ENCODE measurements at regions not wholly inside any gene's neighbourhood (a gene's known extent, or its start where the extent isn't known, plus 50 kb on each side); places are given as distances from the start of the nearest gene placed in this dataset.
"Not testable (repeated sequence)": the region's sequence is repeated elsewhere in the genome, so short reads cannot be mapped to it uniquely, and the experiment has no call there.

DNA sequence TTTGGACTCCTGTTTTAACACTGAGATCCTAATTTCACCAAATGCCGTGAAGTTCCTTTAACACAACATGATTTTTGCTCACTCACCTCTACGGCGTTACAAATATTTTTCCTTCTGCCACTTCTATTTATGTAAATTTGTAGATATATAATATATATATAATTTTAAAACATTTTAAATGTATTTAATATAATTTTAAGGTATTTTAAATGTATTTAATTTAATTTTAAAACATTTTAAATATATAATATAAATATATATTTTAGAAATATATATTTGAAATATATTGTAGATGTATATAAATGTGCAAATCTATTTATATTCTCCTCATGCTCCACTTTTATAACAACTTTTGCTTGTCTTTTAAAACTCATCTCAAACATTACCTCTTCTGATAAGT, 1883.5 kb downstream of the KHDRBS2 start:
- H3K9me3 ChIP-seq (ENCODE audit: insufficient read depth in 2 of 2, low read depth in 1 of 2, low read length in 1 of 2); H3K4me1 ChIP-seq (replicated peaks in 1 of 4; ENCODE audit: control insufficient read depth in 3 of 4, insufficient read depth in 4 of 4, low read length in 3 of 4); H4K8ac ChIP-seq (ENCODE audit: extremely low read depth, insufficient read depth, low read length); CTCF ChIA-PET (ENCODE audit: partially characterized antibody); H2BK12ac ChIP-seq (ENCODE audit: low read depth, low read length); H2BK5ac ChIP-seq (ENCODE audit: low read depth, low read length); H2BK15ac ChIP-seq (ENCODE audit: low read length); FAIRE-seq; H3K23ac ChIP-seq (ENCODE audit: insufficient read length); H3K18ac ChIP-seq (ENCODE audit: extremely low read depth, low read length); H3K4ac ChIP-seq (replicated peaks; ENCODE audit: insufficient read length, low read depth, low read length); H4K91ac ChIP-seq (replicated peaks; ENCODE audit: insufficient read length, low read length); H3K27ac ChIP-seq (ENCODE audit: low read depth, low read length); H3K4me3 ChIP-seq (ENCODE audit: extremely low read depth in 1 of 4, insufficient read depth in 2 of 4, low read depth in 3 of 4, low read length in 4 of 4); H2AFZ ChIP-seq (ENCODE audit: low read length); H3K9ac ChIP-seq (replicated peaks in 1 of 4; ENCODE audit: extremely low read depth in 1 of 4, low read depth in 3 of 4, low read length in 3 of 4); H4K20me1 ChIP-seq (replicated peaks in 1 of 2; ENCODE audit: control insufficient read depth in 1 of 2, insufficient read depth in 2 of 2, low read length in 2 of 2); H3K79me2 ChIP-seq (ENCODE audit: control insufficient read depth in 1 of 2, insufficient read depth in 2 of 2, low read length in 2 of 2); POLR2A ChIA-PET (ENCODE audit: partially characterized antibody); H3K79me1 ChIP-seq (ENCODE audit: low read depth, low read length); H4K5ac ChIP-seq (ENCODE audit: insufficient read length, low read depth, low read length); H3K36me3 ChIP-seq (ENCODE audit: control insufficient read depth in 2 of 4, insufficient read depth in 4 of 4, low read length in 3 of 4); H3K56ac ChIP-seq (replicated peaks; ENCODE audit: insufficient read length, low read depth, low read length); H3K23me2 ChIP-seq (ENCODE audit: low read depth, low read length); H2BK20ac ChIP-seq (ENCODE audit: low read length); H3K27me3 ChIP-seq (replicated peaks in 1 of 4; ENCODE audit: control insufficient read depth in 3 of 4, extremely low read depth in 1 of 4, insufficient read depth in 3 of 4, low read length in 3 of 4); H2AK5ac ChIP-seq (ENCODE audit: low read depth, low read length); H3K4me2 ChIP-seq (ENCODE audit: insufficient read depth in 1 of 2, low read depth in 2 of 2, low read length in 2 of 2); DNase-seq (ENCODE audit: low read depth in 1 of 2, low spot score in 2 of 2); H3K14ac ChIP-seq (ENCODE audit: insufficient read length); H2BK120ac ChIP-seq (replicated peaks; ENCODE audit: low read depth, low read length): not testable (repeated sequence)
- 94% methylated on average over 3 of the region's 3 CpGs; no CpG with 5 or more reads in 1 of the 2 experiments for WGBS, 2 experiments (ENCODE audit: extremely low coverage in 1 of 2, insufficient coverage in 1 of 2, insufficient read length in 1 of 2, insufficient replicate concordance in 2 of 2, low coverage in 1 of 2, low lambda C conversion rate in 2 of 2, missing lambda C conversion rate in 1 of 2)

DNA sequence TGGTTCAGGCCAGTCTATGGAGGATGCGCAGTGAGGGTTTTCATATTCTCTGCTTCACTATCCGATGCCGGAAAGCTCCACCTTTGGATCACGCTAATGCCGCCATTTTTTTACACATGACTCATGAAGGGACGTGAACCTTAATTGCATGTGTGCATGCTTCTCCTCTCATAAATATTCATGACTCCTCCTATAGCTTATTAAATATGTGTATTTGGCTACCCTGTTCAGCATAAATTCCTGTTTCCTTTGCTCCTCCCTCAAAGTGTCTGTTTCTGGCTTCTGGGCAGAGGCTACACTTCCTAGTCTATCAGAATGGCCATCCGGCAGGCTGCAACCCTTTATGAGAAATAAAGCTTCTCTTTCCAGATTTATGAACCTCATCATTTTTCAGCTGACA, 1890.8 kb downstream of the KHDRBS2 start:
- H3K27me3 ChIP-seq (replicated peaks in 1 of 4; ENCODE audit: control insufficient read depth in 3 of 4, extremely low read depth in 1 of 4, insufficient read depth in 3 of 4, low read length in 3 of 4); FAIRE-seq; H3K18ac ChIP-seq (ENCODE audit: extremely low read depth, low read length); DNase-seq (ENCODE audit: low read depth in 1 of 2, low spot score in 2 of 2); H4K91ac ChIP-seq (replicated peaks; ENCODE audit: insufficient read length, low read length); H2BK120ac ChIP-seq (replicated peaks; ENCODE audit: low read depth, low read length); H3K4me2 ChIP-seq (ENCODE audit: insufficient read depth in 1 of 2, low read depth in 2 of 2, low read length in 2 of 2); H2AFZ ChIP-seq (ENCODE audit: low read length); H3K4me3 ChIP-seq (ENCODE audit: extremely low read depth in 1 of 4, insufficient read depth in 2 of 4, low read depth in 3 of 4, low read length in 4 of 4); H3K23ac ChIP-seq (ENCODE audit: insufficient read length); H3K14ac ChIP-seq (ENCODE audit: insufficient read length); H4K20me1 ChIP-seq (replicated peaks in 1 of 2; ENCODE audit: control insufficient read depth in 1 of 2, insufficient read depth in 2 of 2, low read length in 2 of 2); H2BK12ac ChIP-seq (ENCODE audit: low read depth, low read length); H4K8ac ChIP-seq (ENCODE audit: extremely low read depth, insufficient read depth, low read length); H3K9me3 ChIP-seq (ENCODE audit: insufficient read depth in 2 of 2, low read depth in 1 of 2, low read length in 1 of 2); H4K5ac ChIP-seq (ENCODE audit: insufficient read length, low read depth, low read length); H3K36me3 ChIP-seq (ENCODE audit: control insufficient read depth in 2 of 4, insufficient read depth in 4 of 4, low read length in 3 of 4); H3K4me1 ChIP-seq (replicated peaks in 1 of 4; ENCODE audit: control insufficient read depth in 3 of 4, insufficient read depth in 4 of 4, low read length in 3 of 4); H3K79me2 ChIP-seq (ENCODE audit: control insufficient read depth in 1 of 2, insufficient read depth in 2 of 2, low read length in 2 of 2); H3K9ac ChIP-seq (replicated peaks in 1 of 4; ENCODE audit: extremely low read depth in 1 of 4, low read depth in 3 of 4, low read length in 3 of 4); H3K4ac ChIP-seq (replicated peaks; ENCODE audit: insufficient read length, low read depth, low read length); H2BK5ac ChIP-seq (ENCODE audit: low read depth, low read length); H2BK15ac ChIP-seq (ENCODE audit: low read length); H2AK5ac ChIP-seq (ENCODE audit: low read depth, low read length); POLR2A ChIA-PET (ENCODE audit: partially characterized antibody); H3K56ac ChIP-seq (replicated peaks; ENCODE audit: insufficient read length, low read depth, low read length); H3K23me2 ChIP-seq (ENCODE audit: low read depth, low read length); CTCF ChIA-PET (ENCODE audit: partially characterized antibody); H3K27ac ChIP-seq (ENCODE audit: low read depth, low read length); H2BK20ac ChIP-seq (ENCODE audit: low read length); H3K79me1 ChIP-seq (ENCODE audit: low read depth, low read length): not testable (repeated sequence)
- WGBS, 2 experiments (ENCODE audit: extremely low coverage in 1 of 2, insufficient coverage in 1 of 2, insufficient read length in 1 of 2, insufficient replicate concordance in 2 of 2, low coverage in 1 of 2, low lambda C conversion rate in 2 of 2, missing lambda C conversion rate in 1 of 2), result 88% methylated on average over 7 of the region's 7 CpGs; no CpG with 5 or more reads in 1 of the 2 experiments

All from H1 (cell line).